ENCODE measurements at regions not wholly inside any gene's neighbourhood (a gene's known extent, or its start where the extent isn't known, plus 50 kb on each side); places are given as distances from the start of the nearest gene placed in this dataset.
"Not testable (repeated sequence)": the region's sequence is repeated elsewhere in the genome, so short reads cannot be mapped to it uniquely, and the experiment has no call there.

GRCh38 chr3:39637807-39638206 lies 170.3 kb downstream of the MOBP start:
- intact Hi-C loops (cut with micrococcal nuclease), result no loop called here

GRCh38 chr3:39638301-39638700 lies 170.8 kb downstream of the MOBP start:
- peaks cover 4% of the 10 kb centered on the region for H3K9me3 Mint-ChIP-seq
- peaks cover 4% of the 10 kb centered on the region for H3K27me3 Mint-ChIP-seq
- H3K4me3 Mint-ChIP-seq, result no peak overlapping the region
- H3K36me3 Mint-ChIP-seq (ENCODE audit: low read depth), result no peaks in the 10 kb centered on the region
- H3K27ac Mint-ChIP-seq, result no peak overlapping the region
- intact Hi-C loops (cut with micrococcal nuclease), result no loop called here
- peaks cover 11% of the 10 kb centered on the region for H3K4me1 Mint-ChIP-seq
- no peak for DNase-seq

More at GRCh38 chr3:39637807-39638206, 170.3 kb downstream of the MOBP start:
- Mint-ChIP-seq H3K4me3 (no peak overlapping the region), H3K36me3 (ENCODE audit: low read depth) (no peaks in the 10 kb centered on the region), H3K4me1 (peaks cover 11% of the 10 kb centered on the region), H3K27ac (no peak overlapping the region), H3K27me3 (peaks cover 4% of the 10 kb centered on the region), H3K9me3 (peaks cover 4% of the 10 kb centered on the region)
- DNase-seq, result no peak

DNA sequence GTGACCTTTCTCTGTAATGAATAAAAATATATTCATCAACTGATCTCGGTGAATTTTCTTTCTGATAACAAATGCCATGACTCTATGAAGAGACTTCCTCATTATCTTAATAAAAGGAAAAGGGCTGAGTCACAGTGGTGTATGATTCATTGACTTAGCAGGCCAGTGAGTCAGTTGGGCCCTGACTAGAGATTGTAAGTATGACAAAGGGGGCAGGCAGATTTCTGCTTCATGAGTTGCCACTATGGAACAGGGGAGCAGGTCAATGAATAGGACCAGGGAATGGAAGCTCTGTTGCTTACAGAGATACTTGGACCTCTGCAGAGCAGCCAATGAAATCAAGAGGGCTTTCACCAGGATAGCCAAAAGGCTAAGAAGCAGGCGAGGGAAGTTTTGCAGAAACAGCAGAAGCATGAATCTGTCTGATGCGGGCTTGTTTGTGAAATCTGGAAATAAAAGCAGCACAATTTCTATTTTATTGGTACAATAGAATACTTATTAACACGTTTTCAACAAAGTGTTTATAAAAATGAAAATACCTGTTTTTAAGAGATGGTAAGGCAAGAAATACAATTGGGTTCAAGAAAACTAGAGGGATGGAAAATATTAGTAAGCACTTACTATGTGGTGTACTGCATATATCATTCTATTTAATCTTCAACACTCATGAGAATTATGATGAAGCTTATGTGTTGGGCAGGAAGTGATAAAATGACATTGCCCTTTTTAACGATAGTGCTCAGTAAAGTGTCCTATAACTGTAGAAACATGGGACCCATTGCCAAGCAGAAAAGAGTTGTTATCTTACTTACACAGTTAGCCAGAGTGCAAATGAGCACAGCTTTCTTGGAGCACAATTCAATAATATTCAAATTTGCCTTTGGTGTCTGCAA lies 169.8 kb upstream of the MYRIP start:
- peaks cover 4% of the 10 kb centered on the region for H3K27me3 Mint-ChIP-seq
- no peak overlapping the region for H3K4me3 Mint-ChIP-seq
- no peak overlapping the region for H3K27ac Mint-ChIP-seq
- intact Hi-C loops (cut with micrococcal nuclease), result no loop called here
- H3K9me3 Mint-ChIP-seq, result peaks cover 4% of the 10 kb centered on the region
- peaks cover 11% of the 10 kb centered on the region for H3K4me1 Mint-ChIP-seq
- DNase-seq, result no peak
- H3K36me3 Mint-ChIP-seq (ENCODE audit: low read depth), result no peaks in the 10 kb centered on the region

DNA sequence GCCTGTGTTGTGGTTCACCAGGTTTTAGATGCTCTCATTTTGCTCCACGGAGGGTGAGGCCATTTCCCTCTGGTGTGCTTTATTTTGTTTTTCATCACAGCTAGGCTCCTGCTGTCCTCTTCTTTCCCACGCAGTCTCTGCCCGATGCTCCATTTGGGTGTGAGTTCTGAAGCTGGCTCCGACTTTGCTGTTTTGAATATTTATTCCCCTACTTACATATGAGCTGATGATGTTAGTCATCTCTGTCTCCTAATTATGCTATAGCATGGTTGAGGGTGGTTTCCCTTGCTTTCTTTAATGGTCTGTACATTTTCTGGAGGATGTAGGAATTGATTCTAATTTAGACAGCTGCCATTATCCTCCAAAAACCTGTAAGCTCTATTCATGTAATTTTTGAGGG lies 168.1 kb upstream of the MYRIP start:
- no peak overlapping the region for H3K4me3 Mint-ChIP-seq
- peaks cover 4% of the 10 kb centered on the region for H3K9me3 Mint-ChIP-seq
- peak overlapping the region; percentile 38 for H3K27ac Mint-ChIP-seq
- H3K4me1 Mint-ChIP-seq, result peaks cover 11% of the 10 kb centered on the region
- H3K27me3 Mint-ChIP-seq, result peaks cover 4% of the 10 kb centered on the region
- intact Hi-C loops (cut with micrococcal nuclease), result no loop called here
- H3K36me3 Mint-ChIP-seq (ENCODE audit: low read depth), result no peaks in the 10 kb centered on the region
- no peak for DNase-seq

DNA sequence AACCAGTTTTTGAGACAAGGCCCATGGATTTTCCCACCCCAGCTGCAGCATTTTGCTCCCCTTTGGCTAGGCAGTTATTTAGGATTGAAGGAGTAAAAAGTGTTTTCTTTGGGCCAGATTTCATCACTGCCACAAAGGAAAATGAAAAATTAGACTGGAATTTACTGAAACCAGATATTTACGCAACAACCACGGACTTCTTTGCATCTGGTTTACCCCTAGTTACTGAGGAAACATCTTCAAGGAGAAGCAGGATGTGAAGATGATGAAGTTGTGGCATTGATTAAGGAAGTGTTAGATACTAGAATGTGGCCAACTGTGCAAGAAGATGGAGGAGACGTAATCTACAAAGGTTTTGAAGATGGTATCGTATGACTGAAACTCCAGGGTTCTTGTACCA lies 165.2 kb upstream of the MYRIP start:
- DNase-seq, result no peak
- H3K27me3 Mint-ChIP-seq, result peaks cover 4% of the 10 kb centered on the region
- H3K4me3 Mint-ChIP-seq, result no peak overlapping the region
- H3K9me3 Mint-ChIP-seq, result peaks cover 4% of the 10 kb centered on the region
- no peaks in the 10 kb centered on the region for H3K36me3 Mint-ChIP-seq (ENCODE audit: low read depth)
- no peak overlapping the region for H3K27ac Mint-ChIP-seq
- intact Hi-C loops (cut with micrococcal nuclease), result no loop called here
- peaks cover 9% of the 10 kb centered on the region for H3K4me1 Mint-ChIP-seq

GRCh38 chr3:39651256-39651655 lies 158.2 kb upstream of the MYRIP start:
- intact Hi-C loops (cut with micrococcal nuclease); H3K36me3 Mint-ChIP-seq (ENCODE audit: low read depth); H3K9me3 Mint-ChIP-seq; H3K4me1 Mint-ChIP-seq; H3K27ac Mint-ChIP-seq; H3K27me3 Mint-ChIP-seq; H3K4me3 Mint-ChIP-seq: not testable (repeated sequence)
- DNase-seq, result peak; percentile 45

GRCh38 chr3:39651993-39652739 lies 157.2 kb upstream of the MYRIP start:
- Mint-ChIP-seq H3K4me3 (no peak overlapping the region), H3K36me3 (ENCODE audit: low read depth) (no peaks in the 10 kb centered on the region), H3K27me3 (no peaks in the 10 kb centered on the region), H3K27ac (no peak overlapping the region), H3K9me3 (no peaks in the 10 kb centered on the region), H3K4me1 (no peaks in the 10 kb centered on the region)
- DNase-seq, result peak; percentile 27
- intact Hi-C loops (cut with micrococcal nuclease), result no loop called here

DNA sequence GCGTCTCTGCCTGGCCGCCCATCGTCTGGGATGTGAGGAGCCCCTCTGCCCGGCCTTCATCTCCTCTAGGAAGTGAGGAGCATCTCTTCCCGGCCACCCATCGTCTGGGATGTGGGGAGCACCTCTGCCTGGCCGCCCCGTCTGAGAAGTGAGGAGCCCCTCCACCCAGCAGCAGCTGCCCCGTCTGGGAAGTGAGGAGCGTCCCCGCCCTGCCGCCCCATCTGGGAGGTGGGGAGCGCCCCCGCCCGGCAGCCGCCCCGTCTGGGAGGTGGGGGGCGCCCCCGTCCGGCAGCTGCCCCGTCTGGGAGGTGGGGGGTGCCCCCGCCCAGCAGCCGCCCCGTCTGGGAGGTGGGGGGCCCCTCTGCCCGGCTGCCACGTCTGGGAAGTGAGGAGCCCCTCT lies 153.7 kb upstream of the MYRIP start:
- H3K9me3 Mint-ChIP-seq; H3K4me3 Mint-ChIP-seq; H3K27me3 Mint-ChIP-seq; DNase-seq; H3K36me3 Mint-ChIP-seq (ENCODE audit: low read depth); intact Hi-C loops (cut with micrococcal nuclease); H3K27ac Mint-ChIP-seq; H3K4me1 Mint-ChIP-seq: not testable (repeated sequence)

GRCh38 chr3:39657075-39657474 lies 152.3 kb upstream of the MYRIP start:
- no peak for DNase-seq
- Mint-ChIP-seq H3K27ac (no peak overlapping the region), H3K4me1 (no peaks in the 10 kb centered on the region)

GRCh38 chr3:39657775-39658174 lies 151.6 kb upstream of the MYRIP start:
- Mint-ChIP-seq H3K4me3 (no peak overlapping the region), H3K9me3 (no peaks in the 10 kb centered on the region), H3K27ac (no peak overlapping the region), H3K36me3 (ENCODE audit: low read depth) (no peaks in the 10 kb centered on the region), H3K27me3 (peaks cover 3% of the 10 kb centered on the region), H3K4me1 (no peaks in the 10 kb centered on the region)
- no peak for DNase-seq
- intact Hi-C loops (cut with micrococcal nuclease), result no loop called here

More at GRCh38 chr3:39657075-39657474, 152.3 kb upstream of the MYRIP start:
- no peak overlapping the region for H3K4me3 Mint-ChIP-seq
- peaks cover 3% of the 10 kb centered on the region for H3K27me3 Mint-ChIP-seq
- intact Hi-C loops (cut with micrococcal nuclease), result no loop called here
- no peaks in the 10 kb centered on the region for H3K36me3 Mint-ChIP-seq (ENCODE audit: low read depth)
- H3K9me3 Mint-ChIP-seq, result no peaks in the 10 kb centered on the region

- Mint-ChIP-seq H3K27me3 (peaks cover 6% of the 10 kb centered on the region), H3K4me3 (no peak overlapping the region), H3K27ac (no peak overlapping the region), H3K36me3 (ENCODE audit: low read depth) (no peaks in the 10 kb centered on the region), H3K4me1 (no peaks in the 10 kb centered on the region), H3K9me3 (no peaks in the 10 kb centered on the region)
- intact Hi-C loops (cut with micrococcal nuclease), result no loop called here
- DNase-seq, result no peak
Measured at GRCh38 chr3:39664931-39665330, 144.5 kb upstream of the MYRIP start.

DNA sequence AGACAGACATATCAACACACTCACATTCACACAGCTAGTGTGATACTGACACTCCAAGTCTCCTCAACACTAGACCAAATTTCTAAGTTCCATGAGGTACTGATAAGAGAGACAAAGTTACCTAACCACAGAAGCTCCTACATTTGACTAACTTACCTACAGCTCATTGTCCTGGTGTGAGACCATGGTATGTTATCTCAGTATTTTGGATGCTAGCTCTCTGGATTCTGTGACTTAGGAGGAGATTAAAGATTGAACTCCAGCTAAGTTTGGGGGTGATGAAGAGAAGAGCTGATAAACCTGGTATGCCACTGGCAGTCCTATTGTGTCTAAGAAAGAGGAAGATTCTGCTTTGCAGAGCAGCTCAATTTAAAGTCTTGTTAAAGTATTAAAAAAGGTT lies 144.0 kb upstream of the MYRIP start:
- no peaks in the 10 kb centered on the region for H3K4me1 Mint-ChIP-seq
- no peaks in the 10 kb centered on the region for H3K9me3 Mint-ChIP-seq
- no peaks in the 10 kb centered on the region for H3K36me3 Mint-ChIP-seq (ENCODE audit: low read depth)
- peaks cover 6% of the 10 kb centered on the region for H3K27me3 Mint-ChIP-seq
- H3K4me3 Mint-ChIP-seq, result no peak overlapping the region
- no peak for DNase-seq
- intact Hi-C loops (cut with micrococcal nuclease), result no loop called here
- H3K27ac Mint-ChIP-seq, result no peak overlapping the region

- H3K27ac Mint-ChIP-seq, result no peak overlapping the region
- no peaks in the 10 kb centered on the region for H3K4me1 Mint-ChIP-seq
- intact Hi-C loops (cut with micrococcal nuclease), result no loop called here
- H3K36me3 Mint-ChIP-seq (ENCODE audit: low read depth), result no peaks in the 10 kb centered on the region
- no peak overlapping the region for H3K4me3 Mint-ChIP-seq
- no peaks in the 10 kb centered on the region for H3K9me3 Mint-ChIP-seq
- peaks cover 5% of the 10 kb centered on the region for H3K27me3 Mint-ChIP-seq
- DNase-seq, result no peak
Measured at GRCh38 chr3:39668420-39668819, 141.0 kb upstream of the MYRIP start.

- Mint-ChIP-seq H3K27me3 (peaks cover 5% of the 10 kb centered on the region), H3K9me3 (no peaks in the 10 kb centered on the region), H3K36me3 (ENCODE audit: low read depth) (no peaks in the 10 kb centered on the region), H3K4me1 (no peaks in the 10 kb centered on the region), H3K4me3 (no peak overlapping the region), H3K27ac (no peak overlapping the region)
- intact Hi-C loops (cut with micrococcal nuclease), result no loop called here
- no peak for DNase-seq
Measured at GRCh38 chr3:39671116-39671515, 138.3 kb upstream of the MYRIP start.
